Stimulated activated CD4-positive, alpha-beta T cell treated with anti-CD3 and anti-CD28 coated beads, TNF-alpha, amount 100 ng/mL, for 24 hours (primary cell): ENCODE measurements at regions not wholly inside any gene's neighbourhood (a gene's known extent, or its start where the extent isn't known, plus 50 kb on each side); places are given as distances from the start of the nearest gene placed in this dataset.

Experiments
- DNase-seq, 3 experiments: peaks; one replicate each; pipeline ENCODE4 v3.0.0-alpha.2; 2020; ENCODE audit warnings: low read depth in 3 of 3

GRCh38 chr21:15151385-15152103 is 86.7 kb upstream of the NRIP1 start:
- no peak for DNase-seq

- DNase-seq, result no peak
These were observed 87.8 kb upstream of the NRIP1 start for GRCh38 chr21:15152591-15152990.

- DNase-seq, result no peak
These were observed 94.7 kb upstream of the NRIP1 start for GRCh38 chr21:15159382-15160020.

- no peak for DNase-seq
These were observed 95.3 kb upstream of the NRIP1 start for GRCh38 chr21:15160136-15160535.

GRCh38 chr21:15162921-15163320 is 98.1 kb upstream of the NRIP1 start:
- DNase-seq, result no peak

GRCh38 chr21:15164273-15164672 is 99.5 kb upstream of the NRIP1 start:
- DNase-seq, result no peak

GRCh38 chr21:15164678-15165303 is 100.0 kb upstream of the NRIP1 start:
- no peak for DNase-seq

GRCh38 chr21:15170614-15171013 is 105.8 kb upstream of the NRIP1 start:
- no peak for DNase-seq

GRCh38 chr21:15171546-15171945 is 106.7 kb upstream of the NRIP1 start:
- no peak for DNase-seq

- no peak for DNase-seq
These were observed 108.2 kb upstream of the NRIP1 start for GRCh38 chr21:15172963-15173362.

GRCh38 chr21:15174923-15175322 is 110.1 kb upstream of the NRIP1 start:
- no peak for DNase-seq

- DNase-seq, result no peak
These were observed 117.9 kb upstream of the NRIP1 start for GRCh38 chr21:15182731-15183130.

- DNase-seq, result no peak
These were observed 119.0 kb upstream of the NRIP1 start for GRCh38 chr21:15183813-15184257.

- no peak for DNase-seq
These were observed 125.6 kb upstream of the NRIP1 start for GRCh38 chr21:15190412-15190811.

- DNase-seq, result no peak
These were observed 126.0 kb upstream of the NRIP1 start for GRCh38 chr21:15190837-15191236.

- no peak for DNase-seq
These were observed 126.5 kb upstream of the NRIP1 start for GRCh38 chr21:15191342-15191741.

GRCh38 chr21:15192243-15192642 is 127.4 kb upstream of the NRIP1 start:
- DNase-seq, result no peak

- DNase-seq, result no peak
These were observed 129.1 kb upstream of the NRIP1 start for GRCh38 chr21:15193937-15194336.

- no peak for DNase-seq
These were observed 130.3 kb upstream of the NRIP1 start for GRCh38 chr21:15195104-15195503.

GRCh38 chr21:15195768-15196167 is 131.0 kb upstream of the NRIP1 start:
- no peak for DNase-seq

GRCh38 chr21:15197696-15198095 is 132.9 kb upstream of the NRIP1 start:
- DNase-seq, result no peak

- no peak for DNase-seq
These were observed 134.9 kb upstream of the NRIP1 start for GRCh38 chr21:15199414-15200383.
